ENCODE measurements at regions not wholly inside any gene's neighbourhood (a gene's known extent, or its start where the extent isn't known, plus 50 kb on each side); places are given as distances from the start of the nearest gene placed in this dataset.

DNA sequence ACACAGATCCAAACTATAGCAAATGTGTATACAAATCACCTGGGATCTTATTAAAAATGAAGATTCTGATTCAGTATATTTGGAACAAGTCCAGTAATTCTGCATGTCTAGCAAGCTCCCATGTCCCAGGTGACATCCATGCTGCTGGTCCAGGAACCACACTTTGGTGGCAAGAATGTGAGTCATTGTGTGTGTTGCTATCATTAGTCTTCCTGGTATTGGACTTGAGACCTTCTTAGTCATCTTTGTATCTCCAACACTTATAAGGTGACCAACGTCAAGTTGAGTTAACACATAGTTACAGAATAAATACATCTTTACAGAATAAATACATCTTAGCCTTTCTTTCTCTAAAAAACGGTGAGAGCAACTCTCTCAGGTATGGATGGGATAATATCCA lies 107.9 kb upstream of the NDUFV2 start:
- CTCF ChIA-PET = no interaction called here

GRCh38 chr18:8995096-8995495 lies 107.4 kb upstream of the NDUFV2 start:
- ChIA-PET CTCF (no interaction called here), POLR2A (no interaction called here)
- peaks cover 21% of the 10 kb centered on the region for H3K27me3 Mint-ChIP-seq

More for the DNA sequence above, 107.9 kb upstream of the NDUFV2 start:
- ATAC-seq (ENCODE audit: poor library complexity) (no peak), DNase-seq (no peak)
- Histone ChIP-seq H3K27me3 (ENCODE audit: control insufficient read depth in 1 of 2, insufficient read depth in 2 of 2, low read length in 2 of 2) (peaks cover 0 to 5% of the 10 kb centered on the region in 2 experiments), H3K27ac (ENCODE audit: low read depth in 1 of 2, low read length in 2 of 2) (no peak overlapping the region), H3K36me3 (ENCODE audit: insufficient read depth, low read length) (no peaks in the 10 kb centered on the region), H3K4me1 (ENCODE audit: insufficient read depth, low read length) (no peaks in the 10 kb centered on the region), H3K4me3 (ENCODE audit: low read length) (no peak overlapping the region), H3K9me3 (ENCODE audit: control insufficient read depth in 1 of 2, insufficient read depth in 1 of 2, low read length in 2 of 2) (no peaks in the 10 kb centered on the region)
- Mint-ChIP-seq H3K9me3 (no peaks in the 10 kb centered on the region), H3K36me3 (ENCODE audit: low read depth) (no peaks in the 10 kb centered on the region), H3K4me1 (ENCODE audit: low read depth) (no peaks in the 10 kb centered on the region), H3K27ac (no peak overlapping the region), H3K27me3 (peaks cover 25% of the 10 kb centered on the region), H3K4me3 (no peak overlapping the region)
- TF ChIP-seq, protein P1, sequence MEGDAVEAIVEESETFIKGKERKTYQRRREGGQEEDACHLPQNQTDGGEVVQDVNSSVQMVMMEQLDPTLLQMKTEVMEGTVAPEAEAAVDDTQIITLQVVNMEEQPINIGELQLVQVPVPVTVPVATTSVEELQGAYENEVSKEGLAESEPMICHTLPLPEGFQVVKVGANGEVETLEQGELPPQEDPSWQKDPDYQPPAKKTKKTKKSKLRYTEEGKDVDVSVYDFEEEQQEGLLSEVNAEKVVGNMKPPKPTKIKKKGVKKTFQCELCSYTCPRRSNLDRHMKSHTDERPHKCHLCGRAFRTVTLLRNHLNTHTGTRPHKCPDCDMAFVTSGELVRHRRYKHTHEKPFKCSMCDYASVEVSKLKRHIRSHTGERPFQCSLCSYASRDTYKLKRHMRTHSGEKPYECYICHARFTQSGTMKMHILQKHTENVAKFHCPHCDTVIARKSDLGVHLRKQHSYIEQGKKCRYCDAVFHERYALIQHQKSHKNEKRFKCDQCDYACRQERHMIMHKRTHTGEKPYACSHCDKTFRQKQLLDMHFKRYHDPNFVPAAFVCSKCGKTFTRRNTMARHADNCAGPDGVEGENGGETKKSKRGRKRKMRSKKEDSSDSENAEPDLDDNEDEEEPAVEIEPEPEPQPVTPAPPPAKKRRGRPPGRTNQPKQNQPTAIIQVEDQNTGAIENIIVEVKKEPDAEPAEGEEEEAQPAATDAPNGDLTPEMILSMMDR (IDR thresholded peaks at IDR 0.05) = no peak
- intact Hi-C loops (cut with DNase I, micrococcal nuclease) = loop anchor here in 1 of 2 experiments (5.0 kb wide), 1 partner anchor 517 kb away; no protein-coding TSS in a partner anchor
- POLR2A ChIA-PET = no interaction called here

GRCh38 chr18:8996771-8997432 lies 105.6 kb upstream of the NDUFV2 start:
- ChIA-PET CTCF (no interaction called here), POLR2A (no interaction called here)
- no peak overlapping the region for H3K27ac Mint-ChIP-seq
- H3K27me3 ChIP-seq (ENCODE audit: control insufficient read depth in 1 of 2, insufficient read depth in 2 of 2, low read length in 2 of 2) = peaks cover 3 to 5% of the 10 kb centered on the region in 2 experiments
- H3K4me3 Mint-ChIP-seq = no peak overlapping the region
- DNase-seq (no peak), ATAC-seq (ENCODE audit: poor library complexity) (no peak)
- H3K36me3 ChIP-seq (ENCODE audit: insufficient read depth, low read length) = no peaks in the 10 kb centered on the region
- H3K9me3 Mint-ChIP-seq = no peaks in the 10 kb centered on the region
- no peaks in the 10 kb centered on the region for H3K9me3 ChIP-seq (ENCODE audit: control insufficient read depth in 1 of 2, insufficient read depth in 1 of 2, low read length in 2 of 2)
- H3K27ac ChIP-seq (ENCODE audit: low read depth in 1 of 2, low read length in 2 of 2) = no peak overlapping the region
- peaks cover 21% of the 10 kb centered on the region for H3K27me3 Mint-ChIP-seq
- H3K4me3 ChIP-seq (ENCODE audit: low read length) = no peak overlapping the region
- no peaks in the 10 kb centered on the region for H3K36me3 Mint-ChIP-seq (ENCODE audit: low read depth)
- H3K4me1 ChIP-seq (ENCODE audit: insufficient read depth, low read length) = no peaks in the 10 kb centered on the region
- no peaks in the 10 kb centered on the region for H3K4me1 Mint-ChIP-seq (ENCODE audit: low read depth)
- intact Hi-C loops (cut with DNase I, micrococcal nuclease) = no loop called here
- TF ChIP-seq, protein P1 (IDR thresholded peaks at IDR 0.05) = no peak

More at GRCh38 chr18:8995096-8995495, 107.4 kb upstream of the NDUFV2 start:
- ATAC-seq (ENCODE audit: poor library complexity) (no peak), DNase-seq (no peak)
- Histone ChIP-seq H3K4me1 (ENCODE audit: insufficient read depth, low read length) (no peaks in the 10 kb centered on the region), H3K27ac (ENCODE audit: low read depth in 1 of 2, low read length in 2 of 2) (no peak overlapping the region), H3K9me3 (ENCODE audit: control insufficient read depth in 1 of 2, insufficient read depth in 1 of 2, low read length in 2 of 2) (no peaks in the 10 kb centered on the region), H3K27me3 (ENCODE audit: control insufficient read depth in 1 of 2, insufficient read depth in 2 of 2, low read length in 2 of 2) (peaks cover 3 to 5% of the 10 kb centered on the region in 2 experiments), H3K4me3 (ENCODE audit: low read length) (no peak overlapping the region), H3K36me3 (ENCODE audit: insufficient read depth, low read length) (no peaks in the 10 kb centered on the region)
- Mint-ChIP-seq H3K9me3 (no peaks in the 10 kb centered on the region), H3K27ac (no peak overlapping the region), H3K4me1 (ENCODE audit: low read depth) (no peaks in the 10 kb centered on the region), H3K36me3 (ENCODE audit: low read depth) (no peaks in the 10 kb centered on the region), H3K4me3 (no peak overlapping the region)
- intact Hi-C loops (cut with DNase I, micrococcal nuclease) = no loop called here
- TF ChIP-seq, protein P1 (IDR thresholded peaks at IDR 0.05) = no peak
